ENCODE measurements at regions not wholly inside any gene's neighbourhood (a gene's known extent, or its start where the extent isn't known, plus 50 kb on each side); places are given as distances from the start of the nearest gene placed in this dataset.

DNA sequence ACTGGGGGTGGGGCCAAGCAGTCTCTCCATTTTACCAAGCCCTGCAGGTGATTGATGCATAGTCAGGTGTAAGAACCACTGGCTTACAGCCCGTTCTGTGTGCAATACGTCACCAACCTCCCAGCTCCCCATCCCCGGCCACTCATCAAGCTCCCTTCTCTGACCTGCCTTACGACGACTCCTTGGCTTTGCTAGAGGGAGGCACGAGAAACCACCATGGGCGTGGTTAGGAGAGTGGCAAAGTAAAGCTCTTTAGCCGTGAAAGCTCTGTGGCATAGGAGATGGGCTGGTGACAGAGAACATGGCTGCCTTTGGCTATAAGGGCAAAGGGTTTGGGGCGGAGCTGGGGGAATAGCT is 109.1 kb downstream of the BDH1 start:
- TF ChIP-seq CTCF (IDR thresholded peaks at IDR 0.05; ENCODE audit: low read depth, low read length): no peak
- TF ChIP-seq EZH2phosphoT487 (IDR thresholded peaks at IDR 0.05; ENCODE audit: low read depth): no peak
